ENCODE measurements at regions not wholly inside any gene's neighbourhood (a gene's known extent, or its start where the extent isn't known, plus 50 kb on each side); places are given as distances from the start of the nearest gene placed in this dataset.

DNA sequence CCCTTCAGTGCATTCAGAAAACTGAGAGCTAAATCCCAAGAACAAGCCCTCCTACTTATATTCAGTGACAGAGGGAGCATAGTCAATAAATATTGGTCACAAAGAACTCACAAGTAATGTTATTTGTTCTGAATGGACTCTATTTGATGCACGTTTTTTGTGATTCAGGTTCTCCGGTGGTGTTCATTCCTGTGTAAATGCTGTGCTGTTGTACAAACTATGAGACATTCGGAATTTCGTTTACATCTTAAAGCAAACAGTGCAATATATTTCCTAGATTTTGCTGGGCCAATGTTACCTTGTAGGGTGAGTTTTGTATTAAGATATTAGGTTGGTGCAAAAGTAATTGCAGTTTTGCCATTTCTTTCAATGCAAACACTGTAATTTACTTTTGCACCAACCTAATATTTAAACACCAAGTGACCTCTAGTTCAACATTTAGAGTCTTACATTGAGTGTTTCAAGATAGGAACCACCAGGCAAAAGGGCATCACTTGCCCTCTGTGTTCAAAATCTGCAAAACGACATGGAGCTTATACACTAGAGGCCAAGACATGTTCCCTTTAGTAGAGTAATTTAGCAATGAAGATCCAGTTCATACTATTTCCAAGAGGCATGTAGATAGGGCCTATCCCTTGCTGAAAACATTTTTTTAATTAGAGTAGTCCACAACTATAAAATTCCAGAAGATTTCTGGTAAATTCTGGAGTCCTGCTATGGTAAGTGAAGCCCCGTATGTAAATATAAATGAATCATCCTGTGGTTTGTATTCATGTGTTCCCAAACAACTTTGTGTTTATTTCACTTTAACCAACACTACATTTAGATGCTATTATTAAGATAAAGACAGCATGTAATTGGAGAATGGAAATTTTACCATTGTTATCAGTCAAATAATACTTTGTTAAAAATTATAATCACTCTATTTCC is 444.0 kb upstream of the PTGER4 start:
- Histone ChIP-seq H3K4me3 (ENCODE audit: low read length, poor library complexity, severe bottlenecking) (no peak overlapping the region), H4K20me1 (ENCODE audit: insufficient read depth, low read length, poor library complexity, severe bottlenecking) (no peaks in the 10 kb centered on the region), H3K36me3 (ENCODE audit: insufficient read depth, low read length) (no peaks in the 10 kb centered on the region), H3K9me3 (ENCODE audit: insufficient read depth, low read depth, low read length) (no peaks in the 10 kb centered on the region), H3K9ac (ENCODE audit: low read depth, low read length, poor library complexity, severe bottlenecking) (no peak overlapping the region), H3F3A (ENCODE audit: low read depth) (no peaks in the 10 kb centered on the region), H3K9me2 (replicated peaks; ENCODE audit: low read depth, low read length) (no peaks in the 10 kb centered on the region), H3K4me2 (ENCODE audit: low read depth, low read length, poor library complexity, severe bottlenecking) (no peak overlapping the region), H2AFZ (ENCODE audit: low read length) (no peak overlapping the region), H3K79me2 (ENCODE audit: insufficient read depth, low read length) (no peaks in the 10 kb centered on the region), H3K4me1 (ENCODE audit: insufficient read depth, low read length, poor library complexity, severe bottlenecking) (no peaks in the 10 kb centered on the region), H3K27me3 (ENCODE audit: insufficient read depth, low read length, poor library complexity, severe bottlenecking) (no peaks in the 10 kb centered on the region)
- TF ChIP-seq EZH2phosphoT487 (IDR thresholded peaks at IDR 0.05; ENCODE audit: borderline replicate concordance): no peak

DNA sequence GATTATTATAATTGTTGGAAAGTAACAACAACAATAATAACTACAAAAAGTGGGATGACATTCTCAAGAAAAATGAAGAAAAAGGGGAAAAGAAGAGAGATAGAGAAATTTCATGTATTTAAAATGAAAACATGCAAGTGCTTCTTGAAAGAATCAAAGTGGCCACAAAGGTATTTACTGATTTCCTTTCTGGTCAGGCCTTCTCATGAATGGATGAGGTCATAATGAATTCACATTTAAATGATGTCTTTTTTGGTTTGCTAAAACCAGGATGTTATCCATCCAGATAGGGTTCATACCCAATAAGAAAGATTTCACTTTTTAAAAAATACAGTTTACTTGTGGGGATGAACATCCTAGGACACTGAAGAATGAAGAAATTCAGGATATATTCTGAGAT is 446.4 kb upstream of the PTGER4 start:
- no peaks in the 10 kb centered on the region for H4K20me1 ChIP-seq (ENCODE audit: insufficient read depth, low read length, poor library complexity, severe bottlenecking)
- H3K36me3 ChIP-seq (ENCODE audit: insufficient read depth, low read length): no peaks in the 10 kb centered on the region
- no peak overlapping the region for H3K4me2 ChIP-seq (ENCODE audit: low read depth, low read length, poor library complexity, severe bottlenecking)
- H3F3A ChIP-seq (ENCODE audit: low read depth): no peaks in the 10 kb centered on the region
- no peak overlapping the region for H2AFZ ChIP-seq (ENCODE audit: low read length)
- no peaks in the 10 kb centered on the region for H3K79me2 ChIP-seq (ENCODE audit: insufficient read depth, low read length)
- TF ChIP-seq, protein P1, sequence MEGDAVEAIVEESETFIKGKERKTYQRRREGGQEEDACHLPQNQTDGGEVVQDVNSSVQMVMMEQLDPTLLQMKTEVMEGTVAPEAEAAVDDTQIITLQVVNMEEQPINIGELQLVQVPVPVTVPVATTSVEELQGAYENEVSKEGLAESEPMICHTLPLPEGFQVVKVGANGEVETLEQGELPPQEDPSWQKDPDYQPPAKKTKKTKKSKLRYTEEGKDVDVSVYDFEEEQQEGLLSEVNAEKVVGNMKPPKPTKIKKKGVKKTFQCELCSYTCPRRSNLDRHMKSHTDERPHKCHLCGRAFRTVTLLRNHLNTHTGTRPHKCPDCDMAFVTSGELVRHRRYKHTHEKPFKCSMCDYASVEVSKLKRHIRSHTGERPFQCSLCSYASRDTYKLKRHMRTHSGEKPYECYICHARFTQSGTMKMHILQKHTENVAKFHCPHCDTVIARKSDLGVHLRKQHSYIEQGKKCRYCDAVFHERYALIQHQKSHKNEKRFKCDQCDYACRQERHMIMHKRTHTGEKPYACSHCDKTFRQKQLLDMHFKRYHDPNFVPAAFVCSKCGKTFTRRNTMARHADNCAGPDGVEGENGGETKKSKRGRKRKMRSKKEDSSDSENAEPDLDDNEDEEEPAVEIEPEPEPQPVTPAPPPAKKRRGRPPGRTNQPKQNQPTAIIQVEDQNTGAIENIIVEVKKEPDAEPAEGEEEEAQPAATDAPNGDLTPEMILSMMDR (conservative IDR thresholded peaks at IDR 0.05; ENCODE audit: low read length): no peak
- no peak for TF ChIP-seq EZH2phosphoT487 (IDR thresholded peaks at IDR 0.05; ENCODE audit: borderline replicate concordance)
- H3K27me3 ChIP-seq (ENCODE audit: insufficient read depth, low read length, poor library complexity, severe bottlenecking): peaks cover 12% of the 10 kb centered on the region
- no peaks in the 10 kb centered on the region for H3K9me2 ChIP-seq (replicated peaks; ENCODE audit: low read depth, low read length)
- no peak overlapping the region for H3K4me3 ChIP-seq (ENCODE audit: low read length, poor library complexity, severe bottlenecking)
- H3K9ac ChIP-seq (ENCODE audit: low read depth, low read length, poor library complexity, severe bottlenecking): no peak overlapping the region
- H3K9me3 ChIP-seq (ENCODE audit: insufficient read depth, low read depth, low read length): no peaks in the 10 kb centered on the region
- H3K4me1 ChIP-seq (ENCODE audit: insufficient read depth, low read length, poor library complexity, severe bottlenecking): no peaks in the 10 kb centered on the region

DNA sequence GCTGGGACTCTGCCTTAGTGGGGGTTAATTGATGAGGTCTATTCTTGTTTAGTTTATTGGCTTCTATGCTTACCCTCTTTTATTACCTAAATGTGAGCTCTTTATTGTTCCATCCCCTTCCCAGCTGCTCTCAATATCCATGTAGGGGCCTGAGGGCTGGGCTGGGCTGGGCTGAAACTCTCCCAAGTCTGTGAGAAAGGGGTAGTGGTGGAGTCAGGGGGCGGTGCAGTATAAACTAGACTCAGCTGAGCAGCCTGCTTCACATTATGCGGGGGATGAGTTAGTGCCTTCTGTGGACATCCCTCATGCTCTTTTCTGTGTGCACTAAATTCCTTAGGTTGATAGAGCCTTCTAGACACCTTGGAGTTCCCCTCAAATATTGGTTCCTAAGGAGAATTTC is 451.8 kb upstream of the PTGER4 start:
- Histone ChIP-seq H3K79me2 (ENCODE audit: insufficient read depth, low read length) (no peaks in the 10 kb centered on the region), H4K20me1 (ENCODE audit: insufficient read depth, low read length, poor library complexity, severe bottlenecking) (no peaks in the 10 kb centered on the region), H3K36me3 (ENCODE audit: insufficient read depth, low read length) (no peaks in the 10 kb centered on the region), H3K9me2 (replicated peaks; ENCODE audit: low read depth, low read length) (no peaks in the 10 kb centered on the region), H3K27me3 (ENCODE audit: insufficient read depth, low read length, poor library complexity, severe bottlenecking) (peaks cover 46% of the 10 kb centered on the region), H3K9me3 (ENCODE audit: insufficient read depth, low read depth, low read length) (no peaks in the 10 kb centered on the region), H3K4me3 (ENCODE audit: low read length, poor library complexity, severe bottlenecking) (no peak overlapping the region), H3F3A (ENCODE audit: low read depth) (no peaks in the 10 kb centered on the region), H2AFZ (ENCODE audit: low read length) (no peak overlapping the region), H3K9ac (ENCODE audit: low read depth, low read length, poor library complexity, severe bottlenecking) (no peak overlapping the region), H3K4me2 (ENCODE audit: low read depth, low read length, poor library complexity, severe bottlenecking) (no peak overlapping the region), H3K4me1 (ENCODE audit: insufficient read depth, low read length, poor library complexity, severe bottlenecking) (no peaks in the 10 kb centered on the region)
- TF ChIP-seq EZH2phosphoT487 (IDR thresholded peaks at IDR 0.05; ENCODE audit: borderline replicate concordance): no peak
- TF ChIP-seq, protein P1 (conservative IDR thresholded peaks at IDR 0.05; ENCODE audit: low read length): no peak

All from Loucy (cell line).